Stomach smooth muscle (tissue), 2 donors: ENCODE measurements at regions not wholly inside any gene's neighbourhood (a gene's known extent, or its start where the extent isn't known, plus 50 kb on each side); places are given as distances from the start of the nearest gene placed in this dataset.

Experiments used
- H3K27ac ChIP-seq: one replicate; pipeline ENCODE4 v1.7.0; 2013; ENCODE audit warnings: mild to moderate bottlenecking, low read length, inconsistent platforms
- H3K27me3 ChIP-seq, 2 donors: one replicate each; pipeline ENCODE4 v1.7.0; 2013; ENCODE audit warnings: low read length in 2 of 2; ENCODE audit not compliant: insufficient read depth in 2 of 2, control insufficient read depth in 1 of 2
- H3K36me3 ChIP-seq, 2 donors: one replicate each; pipeline ENCODE4 v1.7.0; 2013; ENCODE audit warnings: low read length in 2 of 2; ENCODE audit not compliant: control insufficient read depth in 2 of 2, insufficient read depth in 2 of 2
- H3K4me1 ChIP-seq: one replicate; pipeline ENCODE4 v1.7.0; 2013; ENCODE audit warnings: low read length; ENCODE audit not compliant: control insufficient read depth, insufficient read depth
- H3K4me3 ChIP-seq, 2 donors: one replicate each; pipeline ENCODE4 v1.7.0; 2013; ENCODE audit warnings: low read length in 2 of 2
- H3K9ac ChIP-seq, 2 donors: one replicate each; pipeline ENCODE4 v1.7.0; 2013; ENCODE audit warnings: low read length in 2 of 2, mild to moderate bottlenecking in 1 of 2
- H3K9me3 ChIP-seq, 2 donors: one replicate each; pipeline ENCODE4 v1.7.0; 2013; ENCODE audit warnings: low read length in 2 of 2; ENCODE audit not compliant: control insufficient read depth in 2 of 2
- donor health status: healthy.
- donor health status: Pancreatic carcinoma.

GRCh38 chr2:240275386-240275785 lies 134.9 kb upstream of the OTOS start:
- H3K36me3 ChIP-seq = no peaks in the 10 kb centered on the region
- H3K27ac ChIP-seq = no peak overlapping the region
- no peak overlapping the region for H3K4me3 ChIP-seq
- H3K9ac ChIP-seq = no peak overlapping the region
- peaks cover 0 to 3% of the 10 kb centered on the region in 2 donors for H3K27me3 ChIP-seq
- H3K4me1 ChIP-seq = no peaks in the 10 kb centered on the region
- H3K9me3 ChIP-seq = no peaks in the 10 kb centered on the region

GRCh38 chr2:240277073-240277806 lies 136.8 kb upstream of the OTOS start:
- no peaks in the 10 kb centered on the region for H3K36me3 ChIP-seq

DNA sequence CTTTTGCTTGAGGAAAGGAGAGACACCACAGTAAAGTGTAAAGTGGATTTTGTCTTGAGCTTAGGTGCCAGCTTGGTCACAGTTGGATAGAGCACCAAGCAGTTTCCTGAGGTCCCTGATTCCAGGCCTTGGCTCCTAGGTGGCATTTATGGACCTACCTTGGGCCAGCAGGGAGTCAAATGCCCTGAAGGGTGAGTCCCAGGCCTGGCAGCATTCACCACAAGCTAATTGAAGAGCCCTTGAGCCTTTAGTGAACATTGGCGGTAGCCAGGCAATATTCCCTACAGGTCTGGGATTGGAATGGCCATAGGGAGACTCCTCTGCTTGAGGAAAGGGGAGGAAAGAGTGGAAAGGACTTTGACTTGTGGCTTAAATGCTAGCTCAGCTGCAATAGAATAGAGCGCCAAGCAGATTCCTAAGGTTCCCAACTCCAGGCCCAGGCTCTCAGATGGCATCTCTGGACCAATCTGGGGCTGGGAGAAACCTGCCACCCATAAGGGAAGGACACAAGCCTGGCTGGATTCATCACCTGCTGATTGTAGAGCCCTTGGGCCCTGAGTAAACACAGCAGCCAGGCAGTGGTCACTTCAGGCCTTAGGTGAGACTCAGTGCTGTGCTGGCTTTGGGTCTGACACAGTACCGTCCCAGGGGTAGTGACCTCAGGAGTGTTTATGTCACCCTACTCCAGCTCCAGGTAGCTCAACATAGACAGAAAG lies 137.5 kb upstream of the OTOS start:
- H3K9ac ChIP-seq = no peak overlapping the region
- no peaks in the 10 kb centered on the region for H3K4me1 ChIP-seq
- H3K27ac ChIP-seq = no peak overlapping the region
- H3K36me3 ChIP-seq = no peaks in the 10 kb centered on the region
- H3K4me3 ChIP-seq = no peak overlapping the region
- H3K27me3 ChIP-seq = peaks cover 0 to 3% of the 10 kb centered on the region in 2 donors
- H3K9me3 ChIP-seq = no peaks in the 10 kb centered on the region

More at GRCh38 chr2:240277073-240277806, 136.8 kb upstream of the OTOS start:
- no peak overlapping the region for H3K27ac ChIP-seq
- H3K27me3 ChIP-seq = peaks cover 0 to 3% of the 10 kb centered on the region in 2 donors
- no peak overlapping the region for H3K9ac ChIP-seq
- H3K4me3 ChIP-seq = no peak overlapping the region
- H3K4me1 ChIP-seq = no peaks in the 10 kb centered on the region
- no peaks in the 10 kb centered on the region for H3K9me3 ChIP-seq

GRCh38 chr2:240278661-240279060 lies 138.2 kb upstream of the OTOS start:
- no peak overlapping the region for H3K4me3 ChIP-seq
- peaks cover 0 to 3% of the 10 kb centered on the region in 2 donors for H3K27me3 ChIP-seq
- H3K9ac ChIP-seq = no peak overlapping the region
- no peak overlapping the region for H3K27ac ChIP-seq
- no peaks in the 10 kb centered on the region for H3K36me3 ChIP-seq
- H3K9me3 ChIP-seq = no peaks in the 10 kb centered on the region
- H3K4me1 ChIP-seq = no peaks in the 10 kb centered on the region

GRCh38 chr2:240280621-240281020 lies 140.2 kb upstream of the OTOS start:
- Histone ChIP-seq H3K36me3 (no peaks in the 10 kb centered on the region), H3K27me3 (no peaks in the 10 kb centered on the region), H3K27ac (no peak overlapping the region), H3K4me3 (no peak overlapping the region), H3K9ac (no peak overlapping the region), H3K4me1 (no peaks in the 10 kb centered on the region), H3K9me3 (no peaks in the 10 kb centered on the region)

DNA sequence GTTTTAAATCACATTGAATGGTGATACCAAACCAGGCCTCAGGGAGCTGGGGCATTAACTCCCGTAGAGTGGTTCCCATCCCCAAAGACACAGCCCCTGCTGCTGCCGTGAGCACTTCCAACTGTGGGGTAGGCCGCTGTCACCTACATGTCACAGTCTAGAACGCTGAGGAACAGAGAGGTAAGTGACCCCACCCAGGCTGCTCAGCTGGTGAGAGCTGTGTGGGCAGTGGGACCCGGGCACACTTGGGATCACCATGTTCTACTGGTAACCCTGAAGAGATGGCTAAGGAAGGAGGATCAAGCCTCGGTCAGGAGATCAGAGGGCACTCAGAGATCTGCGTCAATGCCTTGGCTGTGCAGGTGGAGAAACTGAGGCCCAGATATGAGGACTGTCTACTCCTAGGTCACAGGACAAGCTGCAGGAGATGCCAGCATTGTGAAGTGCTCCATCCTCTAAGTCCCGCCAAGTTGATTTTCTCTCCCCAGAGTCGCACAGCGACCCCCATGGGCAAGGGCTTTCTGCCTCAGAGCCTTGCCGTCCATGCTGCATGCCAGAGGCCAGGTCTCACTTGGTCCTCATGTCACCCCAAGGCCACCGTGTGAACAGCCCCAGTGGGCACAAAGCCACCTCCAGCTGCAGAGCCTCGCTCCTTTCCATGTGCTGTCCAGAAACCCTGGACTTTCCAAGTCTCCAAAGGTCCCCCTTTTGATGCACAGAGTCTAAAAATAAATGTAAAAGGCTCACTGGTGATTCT lies 144.2 kb upstream of the OTOS start:
- Histone ChIP-seq H3K9ac (no peak overlapping the region), H3K27me3 (no peaks in the 10 kb centered on the region), H3K27ac (no peak overlapping the region), H3K4me3 (no peak overlapping the region), H3K36me3 (no peaks in the 10 kb centered on the region), H3K9me3 (no peaks in the 10 kb centered on the region), H3K4me1 (no peaks in the 10 kb centered on the region)

DNA sequence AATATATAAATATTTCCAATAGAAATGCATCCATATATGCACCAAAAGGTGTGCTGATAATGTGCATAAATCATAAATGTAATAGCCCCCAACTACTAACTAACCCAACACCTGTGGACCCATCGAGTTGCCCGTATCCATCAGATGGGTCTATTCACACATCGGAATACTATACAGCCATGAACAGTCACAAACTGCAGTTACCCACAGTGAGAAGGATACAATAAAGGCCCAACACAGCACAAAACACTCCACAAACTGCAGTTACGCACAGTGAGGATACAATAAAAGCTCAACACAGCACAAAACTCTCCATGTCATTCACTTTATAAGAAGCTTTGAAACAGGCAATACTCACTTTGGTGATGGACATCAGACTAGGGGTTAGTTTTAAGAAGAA lies 145.3 kb upstream of the OTOS start:
- H3K4me3 ChIP-seq = no peak overlapping the region
- H3K9me3 ChIP-seq = no peaks in the 10 kb centered on the region
- no peaks in the 10 kb centered on the region for H3K4me1 ChIP-seq
- no peak overlapping the region for H3K9ac ChIP-seq
- no peaks in the 10 kb centered on the region for H3K27me3 ChIP-seq
- no peaks in the 10 kb centered on the region for H3K36me3 ChIP-seq
- no peak overlapping the region for H3K27ac ChIP-seq

GRCh38 chr2:240286596-240286995 lies 146.1 kb upstream of the OTOS start:
- H3K9ac ChIP-seq = no peak overlapping the region
- no peak overlapping the region for H3K4me3 ChIP-seq
- no peaks in the 10 kb centered on the region for H3K9me3 ChIP-seq
- no peaks in the 10 kb centered on the region for H3K27me3 ChIP-seq
- H3K4me1 ChIP-seq = no peaks in the 10 kb centered on the region
- no peaks in the 10 kb centered on the region for H3K36me3 ChIP-seq
- no peak overlapping the region for H3K27ac ChIP-seq

- H3K9me3 ChIP-seq = no peaks in the 10 kb centered on the region
- H3K4me3 ChIP-seq = no peak overlapping the region
- no peak overlapping the region for H3K9ac ChIP-seq
- H3K27ac ChIP-seq = no peak overlapping the region
- no peaks in the 10 kb centered on the region for H3K27me3 ChIP-seq
- no peaks in the 10 kb centered on the region for H3K4me1 ChIP-seq
- H3K36me3 ChIP-seq = no peaks in the 10 kb centered on the region
These were observed 146.6 kb upstream of the OTOS start for GRCh38 chr2:240287011-240287410.

DNA sequence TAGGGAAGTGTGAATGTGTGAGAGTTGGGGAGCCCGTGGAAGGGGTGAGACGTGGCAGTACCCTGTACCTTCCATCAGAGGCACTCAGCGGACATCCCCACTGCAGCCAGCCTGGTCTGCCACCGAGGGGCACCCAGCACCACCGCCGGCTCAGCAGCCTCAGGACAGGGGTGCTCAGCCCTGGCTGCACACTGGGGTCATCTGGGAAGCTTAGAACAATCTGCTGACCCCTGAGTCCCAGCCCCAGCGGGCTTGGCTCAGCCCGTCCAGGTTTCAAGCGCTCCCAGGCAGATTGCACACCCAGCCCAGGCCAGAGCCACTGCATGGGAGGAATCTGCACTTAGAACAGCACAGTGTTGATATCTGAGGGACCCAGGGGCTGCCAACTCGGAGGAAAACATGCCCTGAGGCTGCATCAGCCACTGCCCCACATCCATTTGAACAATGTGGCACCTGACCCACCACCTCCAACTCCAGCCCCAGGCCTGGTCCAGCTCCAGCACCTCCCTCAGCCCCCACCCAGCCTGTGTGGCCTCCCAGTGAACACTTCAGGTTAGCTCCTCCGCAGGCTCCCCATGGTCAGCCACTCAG lies 147.1 kb upstream of the OTOS start:
- Histone ChIP-seq H3K9ac (no peak overlapping the region), H3K9me3 (no peaks in the 10 kb centered on the region), H3K36me3 (no peaks in the 10 kb centered on the region), H3K27me3 (no peaks in the 10 kb centered on the region), H3K4me1 (no peaks in the 10 kb centered on the region), H3K4me3 (no peak overlapping the region), H3K27ac (no peak overlapping the region)
